Thyroid gland (tissue), 4 donors: ENCODE measurements at regions not wholly inside any gene's neighbourhood (a gene's known extent, or its start where the extent isn't known, plus 50 kb on each side); places are given as distances from the start of the nearest gene placed in this dataset.

Experiments
- POLR2A ChIP-seq, 2 donors: fragments of 450-650 bp; IDR thresholded peaks; one replicate each; pipeline ENCODE4 v1.6.1; 2017; ENCODE audit warnings: antibody characterized with exemption in 2 of 2, mild to moderate bottlenecking in 2 of 2, moderate library complexity in 1 of 2
- TF ChIP-seq, protein P1 (sequence below), 6 experiments: fragments of 200-600 bp in 3 of 6; fragments of 450-650 bp in 3 of 6; sonication (generic) in 3 of 6; IDR thresholded peaks; one replicate each; pipeline ENCODE4 v1.5.1; 2016 to 2019; ENCODE audit warnings: antibody characterized with exemption in 6 of 6, mild to moderate bottlenecking in 2 of 6, inconsistent platforms in 1 of 6, moderate library complexity in 1 of 6

DNA sequence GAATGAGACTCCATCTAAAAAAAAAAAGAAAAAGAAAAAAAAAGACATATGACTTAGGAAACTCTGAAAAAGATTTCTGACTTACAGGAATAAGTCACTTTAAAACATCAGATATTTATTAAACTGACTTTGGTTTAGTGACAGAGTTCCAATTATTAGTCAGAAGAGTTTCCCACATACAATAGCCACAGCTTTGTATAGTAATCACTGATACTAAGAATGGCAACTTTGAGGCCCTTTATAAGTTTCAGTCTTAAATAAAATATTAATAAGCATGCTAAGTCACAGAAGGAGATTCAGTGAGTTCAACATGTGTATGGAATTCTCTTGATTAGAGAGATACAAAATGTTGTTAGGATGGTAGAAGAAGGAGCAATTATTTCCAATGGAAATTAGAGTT, 652.3 kb upstream of the AMOT start:
- TF ChIP-seq POLR2A (IDR thresholded peaks at IDR 0.05) = no peak
- TF ChIP-seq, protein P1, sequence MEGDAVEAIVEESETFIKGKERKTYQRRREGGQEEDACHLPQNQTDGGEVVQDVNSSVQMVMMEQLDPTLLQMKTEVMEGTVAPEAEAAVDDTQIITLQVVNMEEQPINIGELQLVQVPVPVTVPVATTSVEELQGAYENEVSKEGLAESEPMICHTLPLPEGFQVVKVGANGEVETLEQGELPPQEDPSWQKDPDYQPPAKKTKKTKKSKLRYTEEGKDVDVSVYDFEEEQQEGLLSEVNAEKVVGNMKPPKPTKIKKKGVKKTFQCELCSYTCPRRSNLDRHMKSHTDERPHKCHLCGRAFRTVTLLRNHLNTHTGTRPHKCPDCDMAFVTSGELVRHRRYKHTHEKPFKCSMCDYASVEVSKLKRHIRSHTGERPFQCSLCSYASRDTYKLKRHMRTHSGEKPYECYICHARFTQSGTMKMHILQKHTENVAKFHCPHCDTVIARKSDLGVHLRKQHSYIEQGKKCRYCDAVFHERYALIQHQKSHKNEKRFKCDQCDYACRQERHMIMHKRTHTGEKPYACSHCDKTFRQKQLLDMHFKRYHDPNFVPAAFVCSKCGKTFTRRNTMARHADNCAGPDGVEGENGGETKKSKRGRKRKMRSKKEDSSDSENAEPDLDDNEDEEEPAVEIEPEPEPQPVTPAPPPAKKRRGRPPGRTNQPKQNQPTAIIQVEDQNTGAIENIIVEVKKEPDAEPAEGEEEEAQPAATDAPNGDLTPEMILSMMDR (IDR thresholded peaks at IDR 0.05) = no peak
